GM19397 (cell line): ENCODE measurements at regions not wholly inside any gene's neighbourhood (a gene's known extent, or its start where the extent isn't known, plus 50 kb on each side); places are given as distances from the start of the nearest gene placed in this dataset.

Source experiments
- ATAC-seq: cut with Tn5 transposase; IDR thresholded peaks from one replicate; pipeline ENCODE4 v1.9.1; 2021; ENCODE audit warnings: mild to moderate bottlenecking, moderate library complexity; ENCODE audit not compliant: unreplicated experiment

DNA sequence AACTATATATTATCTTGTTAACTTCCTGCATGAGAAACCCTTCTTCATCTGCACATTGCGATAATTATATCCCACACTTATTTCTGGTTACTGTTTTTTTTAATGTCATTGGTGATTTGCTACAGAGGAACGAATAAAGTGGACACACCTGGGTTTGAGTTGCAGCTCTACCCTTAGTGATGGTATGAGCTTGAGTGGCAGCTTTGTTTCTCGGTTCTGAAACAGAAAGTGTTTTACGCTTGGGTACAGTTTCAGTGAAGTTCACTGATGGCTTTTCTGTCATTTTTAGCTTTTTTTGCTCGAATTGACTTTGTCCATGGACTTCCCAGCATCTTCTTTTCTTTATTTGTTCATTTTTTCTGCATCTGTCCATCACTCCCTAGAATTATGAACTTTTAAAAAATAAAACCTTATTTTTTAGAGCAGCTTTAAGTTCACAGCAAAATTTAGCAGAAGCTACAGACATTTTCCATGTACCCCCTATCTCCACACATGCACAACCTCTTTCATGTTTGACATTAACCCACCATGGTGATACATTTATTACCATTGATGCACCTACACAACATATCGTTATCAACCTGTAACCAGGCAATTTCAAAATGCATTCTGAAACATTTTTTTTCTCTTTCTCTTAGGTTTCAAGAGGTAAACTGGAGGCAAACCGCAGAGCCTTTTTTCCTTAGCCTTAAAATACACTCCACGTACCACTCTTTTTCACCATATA lies 1041.6 kb upstream of the PRKX start:
- ATAC-seq: peak; percentile 93

DNA sequence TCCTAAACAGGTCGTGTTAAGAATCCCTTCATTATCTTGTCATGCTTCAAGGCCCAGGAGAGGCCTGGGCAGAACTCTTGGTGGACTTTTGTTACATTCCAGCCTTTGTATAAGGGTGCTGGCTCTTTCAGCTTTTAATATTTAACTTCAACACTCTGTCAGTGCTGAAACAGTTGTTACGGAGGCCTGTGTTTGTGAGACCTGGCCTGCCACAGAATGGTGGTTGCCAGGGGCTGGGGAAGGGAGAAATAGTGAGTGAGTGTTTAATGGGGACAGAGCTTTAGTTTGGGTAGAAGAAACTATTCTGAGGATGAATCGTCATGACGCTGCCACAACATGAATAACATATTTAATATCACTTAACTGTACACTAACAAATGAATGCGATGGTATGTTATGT lies 1027.6 kb upstream of the PRKX start:
- no peak for ATAC-seq

DNA sequence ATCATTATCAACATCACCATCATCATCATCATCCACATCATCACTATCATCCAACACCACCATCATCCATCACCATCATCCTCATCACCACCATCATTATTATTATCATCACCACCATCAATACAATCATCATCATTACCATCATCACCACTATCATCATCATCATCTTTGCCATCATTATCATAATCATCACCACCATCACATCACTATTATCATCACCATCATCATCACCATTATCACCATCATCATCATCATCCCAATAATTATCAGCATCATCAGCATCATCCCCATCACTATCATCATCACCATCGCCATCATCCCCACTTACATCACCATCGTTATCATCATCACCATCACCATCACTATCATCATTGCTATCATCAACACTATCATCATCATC lies 1021.9 kb upstream of the PRKX start:
- no peak for ATAC-seq

DNA sequence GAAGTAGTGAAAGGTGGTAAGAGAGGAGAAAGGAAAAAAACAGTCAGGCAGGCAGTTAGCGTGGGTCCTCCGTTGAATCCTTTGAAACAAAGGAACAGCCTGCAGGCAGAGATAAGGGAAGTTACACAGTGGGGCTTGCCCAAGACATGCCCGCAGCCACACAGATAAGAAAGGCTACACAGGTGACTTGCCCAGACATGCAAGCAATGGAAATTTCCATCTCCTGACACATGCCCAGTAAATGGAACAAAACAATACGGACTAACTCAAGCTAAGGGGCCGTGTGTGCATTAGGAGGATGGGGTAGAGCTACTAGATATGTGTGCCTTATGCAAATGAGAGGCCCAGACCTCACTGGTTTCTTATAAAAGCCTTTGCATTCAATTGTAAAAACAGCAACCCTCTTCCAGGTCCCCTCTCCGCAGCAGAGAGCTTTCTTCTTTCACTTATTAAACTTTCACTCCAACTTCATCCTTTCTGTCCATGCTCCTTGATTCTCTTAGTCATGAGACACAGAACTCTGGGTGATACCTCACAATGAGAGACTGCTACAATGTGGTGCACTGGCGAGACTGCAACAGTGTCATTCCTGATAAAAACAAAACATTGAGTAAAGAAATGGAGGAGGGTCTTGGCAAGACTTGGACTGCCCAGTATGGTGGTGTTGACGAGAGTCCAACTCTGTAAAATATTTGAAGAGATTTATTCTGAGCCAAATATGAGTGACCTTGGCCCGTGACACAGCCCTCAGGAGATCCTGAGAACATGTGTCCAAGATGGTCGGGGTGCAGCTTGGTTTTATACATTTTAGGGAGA lies 997.4 kb upstream of the PRKX start:
- ATAC-seq: peak; percentile 78

DNA sequence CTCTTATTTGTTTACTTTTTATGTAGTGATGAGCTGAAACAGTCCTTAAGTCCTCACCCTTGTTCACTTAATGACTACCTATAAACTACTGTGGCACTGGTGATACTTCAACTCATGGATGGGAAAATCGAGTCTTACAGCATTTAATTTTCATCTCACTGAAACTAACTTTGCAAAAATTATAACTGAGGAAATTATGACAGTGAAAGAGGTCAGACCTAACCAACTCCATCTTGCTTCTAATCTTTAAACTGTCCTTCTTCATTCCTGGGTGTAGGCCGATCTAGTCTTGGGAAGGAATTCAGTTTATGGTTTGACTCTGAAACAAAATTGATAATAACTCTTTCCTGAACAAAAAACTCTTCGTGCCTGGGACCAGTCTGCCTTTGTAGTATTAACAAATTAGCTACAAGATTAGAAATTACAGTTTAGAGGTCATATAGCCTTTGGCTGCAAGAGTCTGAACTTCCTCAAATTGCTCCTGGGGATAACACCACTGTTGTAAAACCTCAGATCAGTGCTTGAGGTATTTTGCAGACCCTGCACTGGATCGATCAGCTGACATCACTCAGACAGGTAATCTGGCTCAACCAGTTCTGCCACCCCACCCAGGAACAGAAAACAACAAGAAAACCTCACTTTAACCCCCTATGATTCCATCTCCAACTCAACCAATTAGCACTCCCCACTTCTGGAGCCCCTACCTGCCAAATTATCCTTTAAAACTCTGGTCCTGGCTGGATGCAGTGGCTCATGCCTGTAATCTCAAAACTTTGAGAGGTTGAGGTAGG lies 995.7 kb upstream of the PRKX start:
- ATAC-seq: no peak

DNA sequence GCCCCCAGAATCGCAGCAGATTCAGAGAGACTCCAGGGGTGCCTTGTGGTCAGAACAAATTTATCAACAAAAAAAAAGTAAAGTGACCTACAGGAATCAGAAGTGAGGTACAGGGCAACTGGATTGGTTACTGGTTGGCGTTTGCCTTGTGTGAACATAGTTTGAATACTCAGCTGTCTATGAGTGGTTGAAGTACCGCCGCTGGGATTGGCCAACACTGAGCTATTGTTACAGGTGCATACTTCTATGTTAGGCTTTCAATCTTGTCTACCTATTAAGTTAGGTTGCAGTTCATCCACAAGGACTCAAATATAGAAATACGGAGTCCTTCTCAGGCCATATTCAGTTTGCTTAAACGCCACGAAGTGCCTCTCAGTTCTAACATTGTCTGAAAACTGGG lies 993.5 kb upstream of the PRKX start:
- no peak for ATAC-seq

DNA sequence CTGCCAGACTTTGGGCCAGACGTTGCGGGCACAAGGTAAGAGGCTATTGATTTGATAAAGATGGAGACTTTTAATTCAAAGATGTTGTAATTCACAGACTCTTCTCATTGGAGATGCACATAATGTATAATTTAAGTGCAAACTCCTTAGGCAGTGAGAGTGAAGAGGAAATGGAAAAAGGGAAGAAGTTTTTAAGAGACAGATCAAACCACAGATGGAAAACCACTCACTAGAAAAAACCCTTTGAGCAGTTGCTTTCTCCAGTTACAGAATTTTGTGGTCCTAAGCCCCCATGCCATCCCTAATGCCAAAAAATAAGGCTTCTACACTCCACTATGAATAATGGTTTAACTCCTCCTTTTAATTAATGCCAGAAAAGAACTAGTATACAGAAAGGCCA lies 977.1 kb upstream of the PRKX start:
- no peak for ATAC-seq

DNA sequence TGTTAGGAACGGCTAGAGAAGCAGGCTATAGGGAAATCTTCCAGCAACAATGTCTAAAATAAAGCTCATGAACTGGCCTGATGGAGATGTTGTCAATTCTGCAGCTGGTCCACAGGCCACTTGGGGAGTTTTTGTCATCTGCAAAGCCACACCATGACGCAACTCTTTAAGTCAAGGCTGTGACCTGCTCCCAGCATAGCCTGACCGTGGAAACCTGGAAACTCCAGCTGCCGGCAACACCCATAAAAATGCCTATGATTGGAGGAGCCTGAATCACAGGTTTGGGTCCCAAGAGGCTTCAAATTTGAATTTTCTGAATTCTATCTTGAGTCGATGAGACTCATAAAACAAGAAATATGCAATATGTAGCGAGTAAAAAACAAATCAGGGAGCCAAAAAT lies 969.2 kb upstream of the PRKX start:
- no peak for ATAC-seq

DNA sequence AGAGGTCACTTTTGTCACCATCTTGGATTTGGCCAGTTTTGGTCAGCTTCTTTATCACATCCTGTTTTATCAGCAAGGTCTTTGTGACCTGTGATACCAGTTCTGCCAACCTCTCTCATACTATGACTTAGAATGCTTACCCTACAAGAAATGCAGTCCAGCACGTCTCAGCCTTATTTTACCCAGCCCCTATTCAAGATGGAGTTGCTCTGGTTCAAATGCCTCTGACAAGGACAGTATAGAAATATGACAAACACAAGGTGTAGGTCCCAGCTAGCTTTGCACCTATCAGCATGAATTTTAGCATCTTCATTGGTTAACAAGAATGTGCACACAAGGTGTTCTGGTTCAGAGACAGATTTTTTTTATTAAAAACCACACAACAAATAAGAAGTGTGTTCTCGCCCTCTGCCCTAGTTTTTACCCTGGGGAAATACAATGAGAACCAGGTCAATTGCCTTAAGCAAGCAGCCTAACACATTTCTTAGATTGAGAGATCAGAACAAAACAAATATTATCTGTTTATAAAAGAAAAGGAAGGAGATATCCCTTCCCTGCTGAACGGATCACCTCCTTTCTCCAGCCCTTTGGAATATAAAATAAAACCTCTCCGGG lies 962.3 kb upstream of the PRKX start:
- no peak for ATAC-seq

DNA sequence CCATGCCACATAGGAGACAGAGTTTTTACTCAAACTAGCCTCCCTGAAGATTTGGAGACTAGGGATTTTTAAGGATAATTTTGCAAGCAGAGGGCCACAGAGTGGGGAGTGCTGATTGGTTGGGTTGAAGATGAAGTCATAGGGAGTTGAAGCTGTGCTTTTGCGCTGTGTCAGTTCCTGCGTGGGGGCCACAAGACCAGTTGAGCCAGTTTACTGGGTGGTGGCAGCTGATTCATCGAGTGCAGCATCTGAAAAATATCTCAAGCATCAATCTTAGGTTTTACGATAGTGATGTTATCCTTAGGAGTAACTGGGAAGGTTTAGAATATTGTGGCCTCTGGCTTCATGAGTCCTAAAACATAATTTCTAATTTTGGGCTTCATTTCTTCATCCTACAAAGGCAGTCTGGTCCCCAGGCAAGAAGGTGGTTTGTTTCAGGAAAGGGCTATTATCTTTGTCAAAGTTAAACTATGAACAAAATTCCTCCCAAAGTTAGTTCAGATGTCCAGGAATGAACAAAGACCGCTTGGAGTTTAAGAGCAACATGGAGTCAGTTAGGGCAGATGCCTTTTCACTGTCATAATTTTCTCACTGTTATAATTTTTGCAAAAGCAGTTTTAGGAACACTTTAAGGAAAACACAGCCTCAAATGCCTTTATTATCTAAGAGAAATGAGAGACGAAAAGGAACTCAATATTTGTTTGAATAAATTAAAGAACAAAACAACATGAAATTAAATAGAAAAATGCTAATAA lies 960.8 kb upstream of the PRKX start:
- ATAC-seq: no peak

DNA sequence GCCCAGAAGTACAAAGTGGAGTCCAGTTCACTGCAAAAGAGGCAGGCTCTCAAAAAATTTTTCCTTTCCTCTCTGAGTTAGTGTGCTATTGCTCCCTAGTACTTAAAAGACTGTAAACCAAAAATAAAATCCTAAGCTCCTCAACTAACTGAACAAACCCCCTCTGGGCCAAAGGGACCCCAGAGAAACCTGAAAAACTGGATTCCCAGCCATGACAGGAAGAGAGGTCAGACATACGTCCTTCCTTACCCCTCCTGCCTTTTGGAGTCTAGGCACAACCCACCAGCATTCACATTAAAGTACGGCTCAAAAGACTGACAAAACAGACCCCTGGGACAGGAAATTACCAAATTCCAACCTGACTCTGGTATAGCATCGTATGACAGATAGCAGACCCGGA lies 957.9 kb upstream of the PRKX start:
- no peak for ATAC-seq

DNA sequence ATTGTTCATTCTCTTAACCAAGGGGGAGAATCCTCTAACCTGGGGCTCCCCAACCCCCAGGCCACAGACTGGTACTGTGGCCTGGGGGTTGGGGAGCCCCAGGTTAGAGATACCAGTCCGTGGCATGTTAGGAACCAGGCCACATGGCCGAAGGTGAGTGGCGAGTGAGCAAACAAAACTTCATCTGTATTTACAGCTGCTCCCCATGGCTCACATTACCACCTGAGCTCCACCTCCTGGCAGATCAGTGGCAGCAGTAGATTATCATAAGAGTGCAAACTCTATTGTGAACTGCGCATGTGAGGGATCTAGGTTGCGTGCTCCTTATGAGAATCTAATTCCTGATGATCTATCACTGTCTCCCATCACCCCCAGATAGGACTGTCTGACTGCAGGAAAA lies 957.2 kb upstream of the PRKX start:
- ATAC-seq: no peak

DNA sequence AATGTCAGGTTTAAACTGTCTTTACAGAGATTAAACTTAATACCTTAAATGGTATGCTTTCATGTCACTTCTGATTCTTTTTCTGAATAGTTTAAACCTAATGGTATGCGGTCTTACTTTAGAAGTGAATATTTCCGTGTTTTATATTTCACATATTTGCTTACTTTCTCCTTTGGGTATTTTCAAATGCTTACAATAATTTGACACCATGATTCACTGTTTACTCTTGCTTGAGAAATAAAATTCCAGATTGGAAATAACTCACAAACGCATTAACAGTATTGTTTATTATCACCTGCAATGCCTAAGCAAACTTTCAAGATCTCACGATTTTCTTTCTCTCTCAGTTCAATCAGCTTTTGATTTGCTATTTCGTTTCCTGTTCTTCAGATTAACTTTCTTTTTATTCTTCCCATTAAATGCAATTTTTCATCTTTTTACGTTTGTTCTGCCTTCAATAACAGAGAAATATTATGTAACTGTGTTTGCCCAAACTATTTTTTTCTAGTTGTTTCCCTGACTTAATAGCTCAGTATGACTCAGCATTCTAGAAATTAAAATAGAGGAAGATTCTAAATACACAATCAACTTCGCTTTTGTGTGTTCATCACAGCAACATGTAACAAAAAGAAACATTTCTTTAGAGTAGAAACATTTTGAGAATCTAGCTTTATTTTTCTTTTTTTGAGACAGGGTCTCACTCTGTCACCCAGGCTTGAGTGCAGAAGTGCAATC lies 955.5 kb upstream of the PRKX start:
- no peak for ATAC-seq

DNA sequence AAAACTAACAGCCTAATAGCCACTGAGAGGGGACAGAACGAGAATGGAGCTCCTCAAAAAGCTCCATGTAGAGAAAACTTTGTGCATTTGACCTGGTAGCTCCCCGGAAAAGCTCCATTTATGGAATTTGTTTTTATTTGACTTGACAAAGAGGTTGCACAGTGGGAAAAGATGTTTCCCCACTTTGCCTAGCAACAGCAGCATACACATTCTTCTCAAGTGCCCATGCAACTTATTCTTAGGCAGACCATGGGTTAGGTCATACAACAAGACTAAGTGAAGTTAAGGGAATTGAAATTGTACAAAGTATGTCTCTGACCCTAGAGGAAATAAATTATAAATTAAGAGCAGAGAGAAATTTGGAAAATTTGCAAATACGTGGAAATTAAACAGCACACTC lies 949.6 kb upstream of the PRKX start:
- ATAC-seq: no peak

DNA sequence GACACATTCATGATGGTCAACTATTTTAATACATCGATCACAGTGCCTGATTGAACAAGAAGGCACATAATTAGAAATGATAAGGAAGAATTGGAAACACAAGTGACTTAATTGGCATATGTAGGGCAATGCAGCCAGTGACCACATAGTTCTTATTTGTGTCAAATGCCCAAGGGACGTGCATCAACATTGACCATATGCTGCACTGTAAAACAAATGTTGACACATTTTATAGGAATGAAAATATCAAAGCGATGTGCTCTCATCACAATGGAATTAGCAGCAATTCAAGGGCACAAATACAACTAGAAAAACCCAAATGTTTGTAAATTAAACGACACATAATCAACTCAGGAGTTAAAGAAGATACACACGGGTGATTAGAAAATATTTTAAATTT lies 948.3 kb upstream of the PRKX start:
- ATAC-seq: no peak

DNA sequence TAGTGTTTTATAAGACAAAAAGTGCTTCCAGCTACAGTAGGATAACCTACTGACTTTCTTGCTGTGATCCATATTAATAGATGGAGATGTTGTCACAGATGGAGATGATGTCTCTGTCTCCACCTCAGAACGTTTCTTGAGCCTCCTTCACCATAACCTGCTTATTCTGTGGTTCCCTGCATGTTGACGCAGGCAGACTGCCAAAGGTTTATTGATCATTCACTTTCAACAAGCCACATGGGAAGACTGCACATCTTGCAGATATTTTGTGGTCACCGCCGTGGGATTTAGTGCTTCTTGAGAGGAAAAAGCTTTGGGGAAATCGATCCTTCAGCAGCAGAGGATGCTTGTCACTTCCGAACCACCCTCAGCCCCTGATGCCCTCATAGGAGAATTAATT lies 943.0 kb upstream of the PRKX start:
- no peak for ATAC-seq

DNA sequence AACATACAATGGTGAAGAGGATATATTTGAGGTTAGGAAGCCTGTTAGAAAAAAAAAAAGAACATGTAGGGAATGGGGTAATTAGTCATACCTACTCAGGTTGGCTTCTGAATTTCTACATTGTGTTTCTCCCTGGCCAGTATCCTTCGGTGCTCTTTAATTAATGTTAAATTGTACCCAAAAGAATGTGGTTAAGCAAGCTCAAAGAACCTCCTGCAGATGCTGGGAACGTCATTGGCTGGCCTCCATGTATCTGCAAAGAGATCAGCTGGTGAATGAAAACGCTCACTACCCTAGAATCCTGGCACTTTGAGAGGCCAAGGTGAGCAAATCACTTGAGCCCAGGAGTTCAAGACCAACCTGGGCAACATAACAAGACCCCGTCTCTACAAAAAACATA lies 942.3 kb upstream of the PRKX start:
- ATAC-seq: no peak

DNA sequence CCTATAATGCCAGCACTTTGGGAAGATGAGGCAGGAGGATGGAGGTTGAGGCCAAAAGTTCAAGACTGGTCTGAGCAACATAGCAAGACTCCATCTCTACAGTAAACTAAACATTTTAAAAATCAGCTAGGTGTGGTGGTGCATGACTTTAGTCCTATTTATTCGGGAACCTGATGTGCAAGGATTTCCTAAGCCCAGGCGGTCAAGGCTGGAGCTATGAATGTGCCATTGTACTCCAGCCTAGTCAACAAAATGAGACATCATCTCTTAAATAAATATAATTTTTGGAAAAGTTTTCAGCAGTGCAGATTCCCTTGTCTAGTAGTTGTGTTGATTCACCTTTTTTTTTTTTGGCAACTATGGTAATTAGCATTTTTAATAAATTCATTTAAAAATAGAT lies 928.7 kb upstream of the PRKX start:
- ATAC-seq: no peak

DNA sequence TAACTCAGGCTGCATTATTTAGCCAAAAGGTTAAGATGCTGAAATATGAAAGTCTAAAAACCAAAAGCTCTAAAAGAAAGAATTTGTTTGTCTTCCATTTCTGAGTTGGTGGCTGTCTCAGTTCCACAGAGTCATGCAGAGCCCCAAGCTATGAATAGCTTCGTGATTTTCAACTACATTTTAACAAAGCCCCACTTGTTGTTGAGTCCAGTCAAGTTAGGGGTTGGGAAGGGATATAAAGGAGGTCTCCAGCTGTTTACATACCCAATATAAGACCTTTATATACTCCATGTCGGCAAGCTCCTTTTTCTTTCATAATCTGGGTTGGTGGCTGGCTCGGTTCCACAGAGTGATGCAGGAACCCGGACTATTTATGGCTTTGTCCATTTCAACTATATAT lies 924.6 kb upstream of the PRKX start:
- no peak for ATAC-seq

DNA sequence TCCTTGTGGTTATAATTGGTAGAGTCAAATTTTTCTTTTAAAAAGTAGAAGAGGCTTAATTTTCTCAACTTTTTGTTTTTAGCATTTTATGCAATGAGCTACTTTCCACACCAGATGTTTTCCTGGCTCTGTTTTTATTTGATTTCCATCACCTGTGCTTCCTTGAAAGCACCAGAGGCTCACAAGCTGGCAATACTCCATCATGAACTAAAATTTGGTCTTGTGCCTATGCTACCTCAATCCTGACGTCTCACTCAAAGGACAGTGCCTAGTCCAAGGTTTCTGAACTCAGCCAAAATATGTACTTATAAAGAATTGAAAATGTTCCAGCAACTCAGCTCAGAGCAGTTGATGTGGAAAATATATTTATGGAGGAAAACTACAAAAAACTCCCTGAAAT lies 914.0 kb upstream of the PRKX start:
- no peak for ATAC-seq
